GM21528 (cell line): ENCODE measurements at regions not wholly inside any gene's neighbourhood (a gene's known extent, or its start where the extent isn't known, plus 50 kb on each side); places are given as distances from the start of the nearest gene placed in this dataset.

Source experiments
- ATAC-seq: cut with Tn5 transposase; IDR thresholded peaks from one replicate; pipeline ENCODE4 v1.9.1; 2021; ENCODE audit warnings: mild to moderate bottlenecking, moderate library complexity; ENCODE audit not compliant: unreplicated experiment, low FRiP score

- no peak for ATAC-seq
Observed at GRCh38 chr10:131804551-131805295, 96.1 kb upstream of the PPP2R2D start.

- no peak for ATAC-seq
Observed at GRCh38 chr10:131805696-131806095, 95.1 kb upstream of the PPP2R2D start.

GRCh38 chr10:131806146-131806545 lies 94.7 kb upstream of the PPP2R2D start:
- no peak for ATAC-seq

GRCh38 chr10:131806646-131807317 lies 94.0 kb upstream of the PPP2R2D start:
- ATAC-seq: no peak

- no peak for ATAC-seq
Observed at GRCh38 chr10:131808370-131808930, 92.4 kb upstream of the PPP2R2D start.

GRCh38 chr10:131810036-131810804 lies 90.6 kb upstream of the PPP2R2D start:
- no peak for ATAC-seq

GRCh38 chr10:131810805-131811629 lies 89.8 kb upstream of the PPP2R2D start:
- ATAC-seq: no peak

- ATAC-seq: no peak
Observed at GRCh38 chr10:131811630-131812403, 89.0 kb upstream of the PPP2R2D start.

GRCh38 chr10:131812736-131813604 lies 87.8 kb upstream of the PPP2R2D start:
- no peak for ATAC-seq

- ATAC-seq: no peak
Observed at GRCh38 chr10:131814567-131815265, 86.1 kb upstream of the PPP2R2D start.

GRCh38 chr10:131815266-131816156 lies 85.3 kb upstream of the PPP2R2D start:
- ATAC-seq: no peak

- no peak for ATAC-seq
Observed at GRCh38 chr10:131816157-131816775, 84.5 kb upstream of the PPP2R2D start.

- no peak for ATAC-seq
Observed at GRCh38 chr10:131816941-131817700, 83.7 kb upstream of the PPP2R2D start.

GRCh38 chr10:131817866-131818509 lies 82.8 kb upstream of the PPP2R2D start:
- ATAC-seq: no peak

GRCh38 chr10:131818510-131819234 lies 82.1 kb upstream of the PPP2R2D start:
- ATAC-seq: no peak
